NCI-H2196 (cell line): ENCODE measurements at regions not wholly inside any gene's neighbourhood (a gene's known extent, or its start where the extent isn't known, plus 50 kb on each side); places are given as distances from the start of the nearest gene placed in this dataset.
"Not testable (repeated sequence)": the region's sequence is repeated elsewhere in the genome, so short reads cannot be mapped to it uniquely, and the experiment has no call there.

ENCODE experiments used
- DNase-seq: peaks from one replicate; lab custom pipeline; 2025; ENCODE audit not compliant: unreplicated experiment; lab: John Stamatoyannopoulos, UW

GRCh38 chr12:20017802-20018201, 350.5 kb upstream of the PDE3A start:
- DNase-seq: no peak

GRCh38 chr12:20018406-20018805, 349.9 kb upstream of the PDE3A start:
- DNase-seq: no peak

GRCh38 chr12:20024194-20024593, 344.1 kb upstream of the PDE3A start:
- DNase-seq: no peak

GRCh38 chr12:20028033-20028432, 340.3 kb upstream of the PDE3A start:
- DNase-seq: no peak

- no peak for DNase-seq
Observed at GRCh38 chr12:20030826-20031225, 337.5 kb upstream of the PDE3A start.

GRCh38 chr12:20039562-20039961, 328.8 kb upstream of the PDE3A start:
- DNase-seq: no peak

- no peak for DNase-seq
Observed at GRCh38 chr12:20040184-20040583, 328.2 kb upstream of the PDE3A start.

- no peak for DNase-seq
Observed at GRCh38 chr12:20040831-20041230, 327.5 kb upstream of the PDE3A start.

- DNase-seq: no peak
Observed at GRCh38 chr12:20044351-20044750, 324.0 kb upstream of the PDE3A start.

GRCh38 chr12:20044846-20045245, 323.5 kb upstream of the PDE3A start:
- no peak for DNase-seq

GRCh38 chr12:20047901-20048300, 320.4 kb upstream of the PDE3A start:
- no peak for DNase-seq

- no peak for DNase-seq
Observed at GRCh38 chr12:20050221-20050620, 318.1 kb upstream of the PDE3A start.

- DNase-seq: no peak
Observed at GRCh38 chr12:20053782-20054181, 314.6 kb upstream of the PDE3A start.

- DNase-seq: no peak
Observed at GRCh38 chr12:20055856-20056255, 312.5 kb upstream of the PDE3A start.

- no peak for DNase-seq
Observed at GRCh38 chr12:20057398-20057797, 310.9 kb upstream of the PDE3A start.

- no peak for DNase-seq
Observed at GRCh38 chr12:20063116-20063515, 305.2 kb upstream of the PDE3A start.

- no peak for DNase-seq
Observed at GRCh38 chr12:20077618-20078017, 290.7 kb upstream of the PDE3A start.

GRCh38 chr12:20089077-20089476, 279.3 kb upstream of the PDE3A start:
- DNase-seq: no peak

GRCh38 chr12:20093190-20093810, 275.0 kb upstream of the PDE3A start:
- DNase-seq: not testable (repeated sequence)

GRCh38 chr12:20096430-20096829, 271.9 kb upstream of the PDE3A start:
- no peak for DNase-seq

GRCh38 chr12:20097626-20098025, 270.7 kb upstream of the PDE3A start:
- no peak for DNase-seq

- DNase-seq: no peak
Observed at GRCh38 chr12:20099395-20100183, 268.7 kb upstream of the PDE3A start.

GRCh38 chr12:20101046-20101445, 267.3 kb upstream of the PDE3A start:
- no peak for DNase-seq
